GM10266 (cell line): ENCODE measurements at regions not wholly inside any gene's neighbourhood (a gene's known extent, or its start where the extent isn't known, plus 50 kb on each side); places are given as distances from the start of the nearest gene placed in this dataset.

ENCODE experiments used
- DNase-seq: peaks from one replicate; pipeline ENCODE4 v3.0.0; 2012; ENCODE audit errors: extremely low spot score
- TF ChIP-seq, protein P1 (sequence below): IDR thresholded peaks from 2 replicates; pipeline ENCODE4 v1.5.1; 2012; ENCODE audit warnings: mild to moderate bottlenecking, low read depth; ENCODE audit not compliant: control insufficient read depth, insufficient read depth; ENCODE audit errors: missing control alignments

DNA sequence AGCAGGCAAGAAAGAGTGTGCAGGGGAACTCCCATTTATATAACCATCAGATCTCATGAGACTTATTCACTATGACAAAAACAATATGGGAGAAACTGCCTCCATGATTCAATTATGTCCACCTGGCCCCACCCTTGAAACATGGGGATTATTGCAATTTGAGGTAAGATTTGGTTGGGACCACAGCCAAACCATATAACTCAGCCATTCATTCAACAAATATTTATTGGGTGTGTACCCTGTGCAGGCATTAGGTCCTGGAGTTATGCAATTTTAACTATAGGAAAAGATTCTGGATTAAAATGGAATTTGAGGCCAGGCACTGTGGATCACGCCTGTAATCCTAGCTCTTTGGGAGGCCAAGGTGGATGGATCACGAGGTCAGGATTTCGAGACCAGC is 124.2 kb upstream of the GAS1 start:
- DNase-seq: no peak
- TF ChIP-seq, protein P1, sequence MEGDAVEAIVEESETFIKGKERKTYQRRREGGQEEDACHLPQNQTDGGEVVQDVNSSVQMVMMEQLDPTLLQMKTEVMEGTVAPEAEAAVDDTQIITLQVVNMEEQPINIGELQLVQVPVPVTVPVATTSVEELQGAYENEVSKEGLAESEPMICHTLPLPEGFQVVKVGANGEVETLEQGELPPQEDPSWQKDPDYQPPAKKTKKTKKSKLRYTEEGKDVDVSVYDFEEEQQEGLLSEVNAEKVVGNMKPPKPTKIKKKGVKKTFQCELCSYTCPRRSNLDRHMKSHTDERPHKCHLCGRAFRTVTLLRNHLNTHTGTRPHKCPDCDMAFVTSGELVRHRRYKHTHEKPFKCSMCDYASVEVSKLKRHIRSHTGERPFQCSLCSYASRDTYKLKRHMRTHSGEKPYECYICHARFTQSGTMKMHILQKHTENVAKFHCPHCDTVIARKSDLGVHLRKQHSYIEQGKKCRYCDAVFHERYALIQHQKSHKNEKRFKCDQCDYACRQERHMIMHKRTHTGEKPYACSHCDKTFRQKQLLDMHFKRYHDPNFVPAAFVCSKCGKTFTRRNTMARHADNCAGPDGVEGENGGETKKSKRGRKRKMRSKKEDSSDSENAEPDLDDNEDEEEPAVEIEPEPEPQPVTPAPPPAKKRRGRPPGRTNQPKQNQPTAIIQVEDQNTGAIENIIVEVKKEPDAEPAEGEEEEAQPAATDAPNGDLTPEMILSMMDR: no peak

DNA sequence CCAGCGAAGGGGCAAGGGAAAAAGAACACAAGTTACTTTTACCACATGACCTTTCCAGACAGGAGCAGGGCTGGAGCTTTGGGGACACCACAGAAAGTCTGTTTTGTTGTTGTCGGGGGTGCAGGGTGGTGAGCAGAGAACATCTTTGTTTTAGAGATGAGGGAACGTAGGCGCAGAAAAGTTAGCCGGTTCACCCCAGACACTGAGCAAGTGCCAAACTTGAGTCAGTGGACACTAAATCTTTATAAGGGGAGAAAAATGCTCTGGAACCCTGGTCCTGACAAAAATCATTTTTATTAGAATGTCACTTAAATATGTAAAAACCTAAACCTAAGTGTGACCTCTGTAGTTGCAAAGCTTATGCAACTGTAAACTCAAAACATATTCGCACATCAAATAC is 126.4 kb upstream of the GAS1 start:
- TF ChIP-seq, protein P1: no peak
- DNase-seq: no peak

DNA sequence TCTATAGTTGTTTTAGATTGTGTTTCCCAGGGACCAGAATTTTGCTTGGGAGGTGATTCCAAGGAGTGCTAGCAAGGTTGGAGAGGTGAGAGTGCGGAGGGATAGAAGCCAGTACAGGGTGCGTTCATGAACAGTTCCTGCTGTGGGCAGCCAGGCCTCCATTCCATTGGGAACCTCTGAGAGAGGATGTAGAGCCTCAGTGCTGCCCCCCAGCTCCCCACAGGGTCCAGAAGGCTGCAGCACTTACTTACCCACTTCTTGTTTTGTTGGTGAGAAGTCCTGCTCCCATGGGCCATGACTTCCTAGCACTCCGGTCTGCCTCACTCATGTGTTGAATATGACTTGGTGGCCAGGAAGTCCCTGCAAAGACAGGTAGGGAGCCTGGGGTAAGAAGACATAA is 128.2 kb upstream of the GAS1 start:
- no peak for DNase-seq
- TF ChIP-seq, protein P1: no peak

DNA sequence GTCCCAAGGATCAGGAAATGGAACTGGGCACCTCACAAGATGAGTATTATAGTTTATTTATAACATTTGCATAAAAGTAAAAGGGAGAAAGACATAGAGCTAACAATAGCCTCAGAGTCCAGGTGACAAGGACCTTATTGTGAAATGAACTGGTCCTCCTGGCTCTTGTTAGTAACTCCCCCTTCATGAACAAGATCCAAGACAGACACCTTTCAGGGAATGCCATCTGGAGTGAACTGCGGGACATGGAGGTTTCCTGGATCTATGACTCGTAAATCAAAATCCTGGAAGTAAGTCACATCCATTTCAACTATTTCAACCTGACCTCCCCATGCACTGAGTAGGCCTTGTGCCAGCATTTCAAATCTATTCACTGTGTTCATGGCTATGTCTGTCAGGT is 129.5 kb upstream of the GAS1 start:
- DNase-seq: no peak

DNA sequence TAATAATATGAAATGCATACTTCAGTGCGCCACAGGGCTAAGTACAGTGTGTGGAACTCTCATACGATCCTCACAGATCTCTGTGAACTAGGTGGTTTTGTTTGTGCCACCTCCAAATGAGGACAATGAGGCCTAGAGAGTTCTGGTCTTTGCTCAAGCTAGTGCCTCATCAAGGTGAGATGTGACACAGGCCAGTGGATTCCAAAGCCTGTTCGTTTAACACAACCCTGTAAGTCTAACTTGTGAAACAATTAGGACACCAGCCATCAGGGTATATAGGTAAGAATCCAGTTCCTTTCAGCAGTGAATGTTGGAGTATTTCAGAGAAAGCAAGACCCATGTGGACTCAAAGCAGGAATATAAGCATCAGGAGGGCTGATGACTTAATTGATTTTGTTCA is 130.7 kb upstream of the GAS1 start:
- TF ChIP-seq, protein P1: no peak
- DNase-seq: no peak

More for the DNA sequence above, 129.5 kb upstream of the GAS1 start:
- TF ChIP-seq, protein P1: no peak

DNA sequence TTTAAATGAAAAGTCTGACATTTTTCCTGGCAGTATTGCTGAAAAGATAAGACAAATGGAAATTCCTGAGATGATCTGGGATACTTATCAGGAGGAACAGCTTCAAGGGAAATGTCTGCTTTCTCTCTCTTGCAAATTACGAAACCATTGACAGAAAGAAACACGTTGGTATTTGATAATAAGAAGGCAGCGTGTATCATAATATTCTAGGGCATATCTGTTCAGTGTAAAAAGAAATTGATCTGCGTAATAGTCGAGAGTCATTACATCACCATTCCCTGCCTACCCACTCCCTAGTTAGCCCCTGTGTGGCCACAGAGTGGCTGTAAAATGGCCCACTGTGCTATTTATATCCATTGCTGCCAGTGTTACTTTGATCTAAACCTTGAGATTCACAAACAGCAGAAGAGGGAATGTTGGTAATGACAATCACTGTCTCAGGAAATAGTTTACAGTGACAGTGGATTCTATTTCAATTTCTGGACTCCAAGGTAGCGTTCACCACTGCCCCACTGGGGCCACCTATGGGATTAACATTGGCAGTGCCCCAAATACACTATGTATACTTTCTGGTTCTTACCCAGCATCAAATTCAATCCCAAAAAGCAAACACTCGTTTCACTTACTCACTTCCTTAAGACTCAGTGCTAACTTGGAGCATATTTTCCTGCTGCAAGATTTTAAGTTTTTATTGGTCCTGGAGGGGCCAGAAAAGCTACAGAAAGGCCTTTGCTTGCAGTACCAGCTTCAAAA is 133.4 kb upstream of the GAS1 start:
- TF ChIP-seq, protein P1: no peak
- no peak for DNase-seq

DNA sequence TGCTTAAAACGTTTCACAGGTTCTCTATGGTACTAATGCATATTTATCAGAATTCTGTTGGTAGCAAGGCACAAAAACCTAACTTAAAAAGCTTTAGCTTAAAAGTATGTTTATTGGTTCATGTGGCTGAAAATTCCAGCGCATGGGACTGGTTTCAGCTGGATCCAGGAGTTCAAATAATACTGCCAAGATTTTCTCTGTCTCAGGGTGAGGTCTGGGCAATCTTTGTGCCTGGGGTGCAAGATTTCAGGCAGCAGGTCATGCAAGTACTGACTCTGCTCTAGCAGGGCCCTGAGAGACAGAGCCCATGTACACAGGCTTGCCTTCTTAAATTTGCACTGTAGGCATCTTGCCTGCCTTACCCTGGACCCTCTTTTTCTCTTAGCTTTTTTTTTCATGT is 134.2 kb upstream of the GAS1 start:
- TF ChIP-seq, protein P1: no peak
- DNase-seq: no peak
